HG03196 (cell line): ENCODE measurements at regions not wholly inside any gene's neighbourhood (a gene's known extent, or its start where the extent isn't known, plus 50 kb on each side); places are given as distances from the start of the nearest gene placed in this dataset.
"Not testable (repeated sequence)": the region's sequence is repeated elsewhere in the genome, so short reads cannot be mapped to it uniquely, and the experiment has no call there.

Experiments used
- ATAC-seq: cut with Tn5 transposase; IDR thresholded peaks from one replicate; pipeline ENCODE4 v1.9.1; 2021; ENCODE audit not compliant: unreplicated experiment

DNA sequence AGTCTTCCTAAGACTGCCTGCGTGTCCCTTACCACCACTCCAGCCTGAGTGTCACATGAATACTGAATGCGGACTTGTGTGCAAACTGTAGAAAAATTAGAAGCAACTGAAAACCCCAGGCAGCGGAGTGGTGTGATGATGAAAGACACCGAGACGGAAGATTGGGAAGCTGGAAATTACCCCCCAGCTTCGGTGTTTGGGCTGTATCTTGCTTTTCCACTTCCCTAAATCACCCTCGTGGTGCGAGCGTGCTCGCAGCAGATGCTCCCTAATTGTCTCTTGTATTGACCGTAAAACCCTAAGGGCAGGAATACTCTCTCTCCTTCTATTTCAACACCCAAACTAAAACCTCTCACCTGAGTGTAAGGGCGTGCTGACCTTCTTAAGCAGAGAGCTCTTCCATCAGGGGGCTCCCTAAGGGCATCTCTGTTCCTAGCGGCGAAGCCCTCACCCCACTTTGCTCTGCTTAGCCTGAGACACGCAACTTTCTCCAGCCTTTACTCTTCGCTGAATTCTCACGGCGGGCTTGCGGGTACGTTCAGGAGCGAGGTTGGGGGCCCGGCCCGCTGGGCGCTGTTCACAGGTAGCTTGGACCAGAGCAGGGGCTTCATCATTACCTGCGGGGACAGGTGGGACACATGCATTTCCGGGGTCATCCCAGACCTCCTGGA, 62.4 kb downstream of the CRYBB2 start:
- no peak for ATAC-seq

- no peak for ATAC-seq
These were observed 62.9 kb downstream of the CRYBB2 start for GRCh38 chr22:25282346-25282670.

- ATAC-seq: no peak
These were observed 63.5 kb downstream of the CRYBB2 start for GRCh38 chr22:25282671-25283561.

DNA sequence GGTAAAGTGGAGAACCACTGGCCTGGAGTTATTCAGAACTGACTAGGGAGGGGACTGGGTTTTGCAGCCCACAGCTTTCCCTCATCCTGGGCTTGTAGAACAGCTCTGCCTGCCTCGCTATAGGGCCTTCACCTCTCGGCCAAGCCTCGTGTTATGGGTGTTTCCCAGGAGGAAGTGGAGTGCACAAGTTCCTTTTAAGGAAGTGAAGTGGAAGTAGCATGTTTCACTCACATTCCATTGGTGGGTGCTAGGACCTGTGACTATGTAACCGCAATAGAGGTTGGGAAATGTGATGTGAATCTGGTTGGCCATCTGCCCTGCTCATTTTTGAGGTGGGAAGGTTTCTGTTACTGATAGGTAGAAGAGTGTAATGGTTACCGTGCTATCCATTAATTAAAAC, 69.0 kb downstream of the CRYBB2 start:
- not testable (repeated sequence) for ATAC-seq

DNA sequence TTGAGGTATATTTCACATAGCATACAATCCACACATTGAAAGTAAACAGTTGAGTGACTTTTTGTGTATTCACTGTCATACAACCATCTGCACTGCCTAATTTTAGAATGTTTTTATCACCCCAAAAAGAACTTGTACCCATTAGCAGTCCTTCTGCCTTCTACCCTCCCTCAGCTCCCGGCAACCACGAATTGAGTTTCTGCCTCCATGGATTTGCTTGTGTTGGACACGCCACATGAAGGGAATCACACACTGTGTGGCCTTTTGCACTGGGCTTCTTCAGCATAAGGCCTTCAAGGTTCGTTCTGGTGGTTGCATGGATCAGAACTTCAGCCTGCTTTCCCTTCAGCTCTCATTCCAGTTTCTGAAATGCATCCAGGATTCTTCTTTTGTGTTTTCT, 82.5 kb downstream of the CRYBB2 start:
- ATAC-seq: not testable (repeated sequence)

DNA sequence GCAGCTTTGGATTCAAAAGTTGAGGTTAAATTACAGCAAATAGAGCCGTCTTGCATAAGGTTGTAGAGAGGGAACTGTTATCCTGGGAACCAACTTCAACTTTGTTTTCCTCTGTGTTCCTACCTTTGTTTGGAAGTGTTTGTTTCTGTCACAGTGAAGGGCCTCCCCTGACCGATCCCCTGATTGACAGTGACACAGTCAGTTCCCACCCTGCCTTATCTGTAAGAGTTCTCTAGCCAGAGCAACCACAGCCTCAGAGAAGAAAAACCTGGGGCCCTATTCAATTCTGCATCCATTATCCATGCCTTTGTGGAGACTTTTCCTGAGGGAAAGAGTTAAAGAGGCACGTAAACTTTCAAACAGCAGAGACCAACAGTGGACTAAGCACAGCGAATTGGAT, 90.1 kb downstream of the CRYBB2 start:
- ATAC-seq: not testable (repeated sequence)

DNA sequence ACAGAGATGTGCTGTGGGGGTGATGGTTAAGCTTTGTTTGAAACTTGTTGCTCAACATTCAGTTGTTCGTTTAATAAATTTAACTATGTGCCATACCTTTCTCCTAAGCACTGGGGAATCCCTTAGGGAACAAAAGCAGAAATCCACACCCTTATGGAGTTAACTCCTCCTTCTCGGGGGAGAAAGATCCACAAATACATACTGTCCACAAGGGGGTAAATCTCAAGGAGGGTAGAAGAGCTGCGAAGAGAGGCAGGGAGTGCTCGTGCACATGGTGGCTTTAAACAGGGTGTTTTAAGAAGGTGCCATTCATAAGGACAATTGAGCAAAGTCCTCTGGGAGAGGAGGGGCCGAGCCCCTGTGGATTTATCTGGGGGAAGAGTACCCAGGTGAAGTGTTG, 92.5 kb downstream of the CRYBB2 start:
- not testable (repeated sequence) for ATAC-seq

DNA sequence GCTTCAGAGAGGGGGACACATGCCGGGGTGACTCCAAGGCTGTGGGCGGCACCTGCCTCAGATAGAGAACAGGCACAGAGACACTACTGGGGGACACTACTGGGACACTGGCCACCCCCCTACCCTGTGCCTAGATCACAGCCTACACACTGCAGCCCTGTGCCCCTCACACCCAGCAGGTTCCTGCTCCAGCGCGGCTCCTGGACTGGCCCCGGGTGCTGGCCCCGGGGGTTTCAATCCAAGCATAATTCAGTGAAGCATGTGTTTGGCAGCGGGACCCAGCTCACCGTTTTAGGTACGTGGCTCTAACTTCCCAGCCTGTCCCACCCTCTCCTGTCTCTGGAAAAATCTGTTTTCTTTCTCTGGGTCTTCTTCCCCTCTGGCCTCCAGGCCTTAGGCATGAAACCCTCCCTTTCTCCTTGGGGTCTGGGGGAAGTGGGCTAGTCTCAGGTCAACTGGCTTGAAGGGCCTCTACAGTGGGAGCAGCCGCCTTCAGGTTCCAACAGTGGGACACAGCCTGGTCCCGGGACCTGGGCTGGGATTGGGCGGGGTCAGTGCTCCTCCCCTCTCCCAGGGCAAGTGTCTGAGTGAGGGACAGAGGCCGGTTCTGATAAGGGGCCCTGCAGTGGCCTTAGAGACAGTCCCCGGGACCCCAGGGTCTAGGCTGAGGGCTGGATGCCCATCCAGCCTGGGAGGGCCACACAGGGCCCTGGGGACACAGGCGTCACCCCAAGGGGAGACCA, 98.8 kb downstream of the CRYBB2 start:
- no peak for ATAC-seq

DNA sequence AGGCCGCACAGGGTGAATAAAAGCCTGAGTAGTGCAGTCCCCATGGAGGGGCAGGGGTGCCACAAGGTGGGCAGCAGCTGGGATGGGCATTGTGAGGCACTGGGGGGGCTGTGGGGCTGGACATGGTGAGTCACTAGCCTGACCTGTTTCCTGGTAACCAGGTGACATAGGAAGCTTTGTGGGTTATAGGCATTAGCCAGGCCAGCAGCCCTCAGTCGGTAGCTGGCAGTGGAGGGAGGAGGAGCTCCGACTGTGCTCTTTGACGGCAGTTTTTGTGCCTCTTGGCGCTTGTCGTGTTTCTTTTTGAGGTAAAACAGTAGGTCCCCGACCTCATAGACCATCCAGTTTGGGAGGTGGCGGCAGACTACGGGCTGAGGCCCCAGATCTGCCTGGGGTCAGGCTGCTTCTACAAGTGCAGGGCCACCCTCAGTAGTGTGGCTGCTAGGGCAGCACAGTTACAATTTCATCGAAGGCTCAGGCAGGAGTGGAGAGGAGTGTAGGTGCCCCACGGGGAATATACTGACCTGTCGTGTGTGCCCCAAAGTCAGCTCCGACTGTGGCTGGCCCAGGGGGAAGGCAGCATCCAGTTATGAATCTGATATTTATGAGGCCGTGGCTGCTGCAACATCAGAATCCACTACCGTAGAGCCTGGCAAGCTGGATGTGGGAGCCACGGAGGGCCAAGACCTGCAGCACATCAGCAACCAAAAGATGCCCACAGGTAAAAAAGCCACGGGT, 107.7 kb downstream of the CRYBB2 start:
- no peak for ATAC-seq

GRCh38 chr22:25331050-25331449, 111.6 kb downstream of the CRYBB2 start:
- ATAC-seq: no peak

GRCh38 chr22:25331911-25332310, 112.5 kb downstream of the CRYBB2 start:
- ATAC-seq: not testable (repeated sequence)

- ATAC-seq: no peak
These were observed 112.9 kb downstream of the CRYBB2 start for GRCh38 chr22:25332386-25332785.

DNA sequence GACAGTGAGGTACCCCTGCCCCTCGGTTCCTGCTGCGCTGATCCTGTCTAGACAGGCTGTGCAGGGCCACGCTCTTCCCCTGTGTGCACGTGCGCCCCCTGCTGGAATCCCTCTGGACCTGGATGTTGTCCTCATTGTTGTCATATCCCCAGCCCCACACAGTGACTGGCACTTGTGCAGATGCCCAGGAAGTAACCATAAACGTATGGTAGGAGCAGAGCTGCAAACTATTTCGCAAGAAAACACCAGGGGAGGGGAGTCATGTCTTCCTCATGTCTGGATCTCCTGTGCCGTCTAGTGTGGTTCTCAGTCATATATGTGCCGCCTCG, 114.7 kb downstream of the CRYBB2 start:
- ATAC-seq: no peak

DNA sequence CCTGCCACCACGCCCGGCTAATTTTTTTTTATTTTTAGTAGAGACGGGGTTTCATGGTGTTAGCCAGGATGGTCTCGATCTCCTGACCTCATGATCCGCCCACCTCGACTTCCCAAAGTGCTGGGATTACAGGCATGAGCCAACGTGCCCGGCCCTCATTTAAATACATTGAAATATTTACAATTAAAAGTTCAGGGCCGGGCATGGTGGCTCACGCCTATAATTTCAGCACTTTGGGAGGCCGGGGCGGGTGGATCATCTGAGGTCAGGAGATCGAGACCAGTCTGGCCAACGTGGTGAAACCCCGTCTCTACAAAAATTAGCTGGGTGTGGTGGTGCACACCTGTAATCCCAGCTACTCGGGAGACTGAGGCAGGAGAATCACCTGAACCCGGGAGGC, 115.2 kb downstream of the CRYBB2 start:
- not testable (repeated sequence) for ATAC-seq

- ATAC-seq: not testable (repeated sequence)
These were observed 115.8 kb downstream of the CRYBB2 start for GRCh38 chr22:25335276-25335675.

DNA sequence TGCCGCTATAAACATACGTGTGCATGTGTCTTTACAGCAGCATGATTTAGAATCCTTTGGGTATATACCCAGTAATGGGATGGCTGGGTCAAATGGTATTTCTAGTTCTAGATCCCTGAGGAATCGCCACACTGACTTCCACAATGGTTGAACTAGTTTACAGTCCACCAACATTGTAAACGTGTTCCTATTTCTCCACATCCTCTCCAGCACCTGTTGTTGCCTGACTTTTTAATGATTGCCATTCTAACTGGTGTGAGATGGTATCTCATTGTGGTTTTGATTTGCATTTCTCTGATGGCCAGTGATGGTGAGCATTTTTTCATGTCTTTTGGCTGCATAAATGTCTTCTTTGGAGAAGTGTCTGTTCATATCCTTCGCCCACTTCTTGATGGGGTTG, 121.1 kb downstream of the CRYBB2 start:
- ATAC-seq: not testable (repeated sequence)

DNA sequence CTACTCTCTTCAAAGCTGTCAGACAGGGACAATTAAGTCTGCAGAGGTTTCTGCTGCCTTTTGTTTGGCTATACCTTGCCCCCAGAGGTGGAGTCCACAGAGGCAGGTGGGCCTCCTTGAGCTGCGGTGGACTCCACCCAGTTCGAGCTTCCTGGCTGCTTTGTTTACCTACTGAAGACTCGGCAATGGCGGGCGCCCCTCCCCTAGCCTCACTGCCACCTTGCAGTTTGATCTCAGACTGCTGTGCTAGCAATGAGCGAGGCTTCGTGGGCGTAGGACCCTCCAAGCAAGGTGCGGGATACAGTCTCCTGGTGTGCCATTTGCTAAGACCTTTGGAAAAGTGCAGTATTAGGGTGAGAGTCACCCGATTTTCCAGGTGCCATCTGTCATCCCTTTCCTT, 124.9 kb downstream of the CRYBB2 start:
- not testable (repeated sequence) for ATAC-seq

DNA sequence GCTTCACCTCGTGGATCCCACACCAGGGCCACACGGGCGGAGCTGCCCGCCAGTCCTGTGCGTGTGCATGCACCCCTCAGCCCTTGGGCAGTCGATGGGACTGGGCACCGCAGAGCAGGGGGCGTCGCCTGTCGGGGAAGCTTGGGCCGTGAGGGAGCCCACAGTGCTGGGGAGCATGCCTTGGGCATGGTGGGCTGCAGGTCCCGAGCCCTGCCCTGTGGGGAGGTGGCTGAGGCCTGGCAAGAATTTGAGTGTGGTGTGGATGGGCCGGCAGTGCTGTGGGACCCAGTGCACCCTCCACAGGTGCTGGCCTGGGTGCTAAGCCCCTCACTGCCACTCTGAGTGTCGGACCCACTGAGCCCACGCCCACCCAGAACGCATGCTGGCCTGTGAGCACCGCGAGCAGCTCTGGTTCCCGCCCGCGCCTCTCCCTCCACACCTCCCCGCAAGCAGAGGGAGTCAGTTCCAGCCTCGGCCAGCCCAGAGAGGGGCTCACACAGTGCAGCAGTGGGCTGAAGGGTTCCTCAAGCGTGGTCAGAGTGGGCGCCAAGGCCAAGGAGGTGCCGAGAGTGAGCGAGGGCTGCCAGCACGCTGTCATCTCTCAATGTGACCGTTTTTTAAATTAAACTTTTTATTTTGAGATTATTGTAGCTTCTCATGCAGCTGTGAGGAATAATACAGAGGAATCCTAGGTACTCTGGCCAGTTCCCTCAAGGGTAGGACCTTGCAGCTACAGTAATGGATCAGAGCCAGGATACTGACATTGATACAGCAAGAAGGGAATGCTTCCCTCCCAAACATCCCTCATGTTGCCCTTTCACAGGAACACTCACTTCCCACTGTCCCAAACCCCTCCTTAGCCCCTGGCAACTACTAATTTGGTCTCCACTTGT, 127.7 kb downstream of the CRYBB2 start:
- no peak for ATAC-seq

DNA sequence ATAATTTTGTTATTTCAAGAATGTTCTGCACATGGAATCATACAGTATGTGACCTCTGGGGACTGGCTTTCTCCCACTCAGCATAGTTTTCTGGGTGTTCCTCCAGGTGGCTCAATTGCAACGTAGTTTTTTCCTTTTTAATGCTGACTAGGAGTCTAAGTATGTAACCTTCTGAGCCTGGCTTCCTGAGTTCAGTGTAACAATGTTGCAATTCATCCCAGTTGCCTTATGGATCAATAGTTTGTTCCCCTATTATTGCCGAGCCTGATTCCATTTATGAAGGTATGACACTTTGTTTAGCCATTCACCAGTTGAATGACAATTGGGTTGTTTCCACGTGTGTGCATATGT, 128.3 kb downstream of the CRYBB2 start:
- ATAC-seq: no peak

- no peak for ATAC-seq
These were observed 129.0 kb downstream of the CRYBB2 start for GRCh38 chr22:25348391-25348790.
